NCI-H2171 (cell line): ENCODE measurements at regions not wholly inside any gene's neighbourhood (a gene's known extent, or its start where the extent isn't known, plus 50 kb on each side); places are given as distances from the start of the nearest gene placed in this dataset.
"Not testable (repeated sequence)": the region's sequence is repeated elsewhere in the genome, so short reads cannot be mapped to it uniquely, and the experiment has no call there.

ENCODE experiments used
- DNase-seq: peaks from one replicate; lab custom pipeline; 2025; lab: John Stamatoyannopoulos, UW

DNA sequence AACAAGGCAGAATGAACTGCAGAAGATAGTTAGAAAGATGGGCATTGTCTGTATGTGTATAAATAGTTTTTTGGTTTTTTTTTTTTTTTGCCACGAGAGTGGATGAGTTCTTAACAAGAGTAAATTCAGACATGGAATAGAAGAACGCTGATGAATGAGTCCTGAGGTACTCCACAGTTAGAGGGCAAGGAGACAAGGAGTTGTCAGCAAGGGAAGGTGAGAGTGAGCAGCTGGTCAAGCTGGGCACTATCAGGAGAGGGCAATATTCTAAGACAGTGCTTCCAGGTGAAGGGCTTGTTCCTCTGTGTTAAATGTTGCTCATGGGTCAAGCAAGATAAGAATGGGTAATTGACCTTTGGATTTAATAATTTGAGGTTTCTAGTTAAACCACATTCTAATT lies 138.6 kb upstream of the FAM78B start:
- DNase-seq = no peak

DNA sequence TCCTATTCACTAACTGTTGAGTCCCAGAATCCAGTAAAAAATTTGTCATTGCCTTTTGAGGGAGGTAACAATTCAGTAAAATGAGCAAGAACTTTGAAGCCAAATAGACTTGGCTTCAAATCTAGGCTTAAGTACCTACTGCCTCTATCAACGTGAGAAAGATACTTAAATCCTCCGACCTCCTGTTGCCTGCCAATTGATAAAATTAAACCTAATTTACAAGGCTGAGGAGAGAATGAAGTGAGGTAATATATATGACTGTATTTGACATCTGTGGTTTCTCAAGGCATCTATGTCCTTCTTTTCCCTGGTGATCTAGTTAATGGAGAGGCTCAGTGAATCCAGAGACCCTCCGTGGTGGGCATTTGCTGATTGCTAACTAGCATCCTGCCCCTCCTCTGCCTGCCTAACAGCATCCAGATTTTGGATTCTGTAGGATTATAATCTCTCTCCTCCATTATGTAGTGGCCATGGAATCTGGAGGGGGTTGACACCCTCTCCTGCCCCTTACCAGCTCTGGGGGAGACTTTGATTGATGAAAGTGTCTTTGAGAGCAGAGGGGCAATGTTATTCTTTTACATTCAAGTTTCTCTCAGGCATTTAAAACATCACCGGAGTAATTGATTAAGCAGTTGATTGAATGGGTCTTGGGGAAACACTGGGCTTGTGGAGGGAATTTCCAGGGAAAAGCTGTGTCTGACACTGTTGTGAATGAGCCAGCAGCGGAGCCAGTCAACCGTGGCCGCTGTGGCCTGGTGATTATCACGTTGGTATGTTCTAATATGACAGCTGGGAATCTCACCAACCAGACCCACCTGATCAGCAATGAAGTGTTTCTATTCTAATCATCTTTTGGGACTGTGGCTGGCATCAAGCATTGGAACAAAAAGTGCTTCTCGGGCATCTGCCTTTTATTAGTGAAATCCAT lies 140.7 kb upstream of the FAM78B start:
- DNase-seq = no peak

DNA sequence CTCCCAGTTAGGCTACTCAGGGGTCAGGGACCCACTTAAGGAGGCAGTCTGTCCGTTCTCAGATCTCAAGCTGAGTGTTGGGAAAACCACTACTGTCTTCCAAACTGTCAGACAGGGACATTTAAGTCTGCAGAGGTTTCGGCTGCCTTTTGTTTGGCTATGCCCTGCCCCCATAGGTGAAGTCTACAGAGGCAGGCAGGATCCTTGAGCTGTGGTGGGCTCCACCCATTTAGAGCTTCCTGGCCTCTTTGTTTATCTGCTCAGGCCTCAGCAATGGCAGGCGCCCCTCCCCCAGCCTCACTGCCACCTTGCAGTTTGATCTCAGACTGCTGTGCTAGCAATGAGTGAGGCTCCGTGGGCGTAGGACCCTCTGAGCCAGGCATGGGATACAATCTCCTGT lies 149.5 kb upstream of the FAM78B start:
- not testable (repeated sequence) for DNase-seq

DNA sequence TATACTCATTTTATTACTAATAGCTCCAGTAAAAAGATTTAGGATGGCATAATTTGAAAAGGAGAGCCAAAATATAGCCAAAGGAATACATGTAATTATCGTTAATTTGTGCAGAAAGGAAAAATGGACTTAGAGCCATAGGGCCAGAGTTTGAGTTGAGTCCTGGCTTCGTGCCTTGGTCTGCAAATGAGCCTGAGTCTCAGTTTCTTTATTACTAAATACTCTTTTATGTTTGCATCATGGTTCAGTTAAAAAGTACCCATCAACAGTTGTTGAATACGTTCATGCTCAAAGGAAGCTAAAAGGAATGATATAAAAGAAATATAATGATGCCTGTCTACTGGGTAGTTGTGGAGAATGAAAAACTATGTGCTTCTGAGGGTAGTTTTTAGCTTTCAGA lies 155.7 kb upstream of the FAM78B start:
- DNase-seq = no peak

DNA sequence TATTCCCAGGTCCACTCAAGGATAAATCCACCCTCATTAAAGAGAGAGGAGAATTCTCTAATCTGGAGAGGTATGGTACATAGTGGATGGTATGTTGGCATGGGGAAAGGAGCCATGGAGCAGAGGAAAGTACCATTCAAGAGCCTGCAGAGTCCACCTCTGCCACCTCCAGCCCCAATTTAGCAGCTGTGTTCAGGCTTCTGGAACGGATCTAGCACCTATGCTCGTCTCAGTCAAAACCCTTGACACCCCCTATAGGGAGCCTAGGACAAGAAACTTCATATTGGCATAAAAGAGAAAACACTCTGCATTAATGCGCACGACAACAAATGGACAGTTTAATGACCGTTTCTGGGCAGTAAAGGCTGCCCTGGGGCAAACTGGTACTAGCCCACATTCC lies 161.1 kb upstream of the FAM78B start:
- no peak for DNase-seq

DNA sequence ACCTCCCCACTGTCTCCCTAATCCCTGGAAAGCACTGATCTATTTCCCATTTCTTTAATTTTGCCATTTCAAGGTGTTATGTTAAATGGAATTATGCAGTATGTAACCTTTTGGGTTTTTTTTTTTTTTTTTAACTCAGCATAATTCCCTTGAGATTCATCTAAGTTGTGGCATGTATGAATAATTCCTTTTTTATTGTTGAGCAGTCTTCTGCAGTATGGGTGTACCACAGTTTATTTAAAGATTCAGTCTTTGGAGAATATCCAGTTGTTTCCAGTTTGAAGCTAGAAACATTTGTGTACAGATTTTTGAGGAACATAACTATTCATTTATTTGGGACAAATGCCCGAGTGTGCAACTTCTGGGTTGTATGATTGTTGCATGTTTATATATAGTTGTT lies 162.2 kb upstream of the FAM78B start:
- DNase-seq = no peak

DNA sequence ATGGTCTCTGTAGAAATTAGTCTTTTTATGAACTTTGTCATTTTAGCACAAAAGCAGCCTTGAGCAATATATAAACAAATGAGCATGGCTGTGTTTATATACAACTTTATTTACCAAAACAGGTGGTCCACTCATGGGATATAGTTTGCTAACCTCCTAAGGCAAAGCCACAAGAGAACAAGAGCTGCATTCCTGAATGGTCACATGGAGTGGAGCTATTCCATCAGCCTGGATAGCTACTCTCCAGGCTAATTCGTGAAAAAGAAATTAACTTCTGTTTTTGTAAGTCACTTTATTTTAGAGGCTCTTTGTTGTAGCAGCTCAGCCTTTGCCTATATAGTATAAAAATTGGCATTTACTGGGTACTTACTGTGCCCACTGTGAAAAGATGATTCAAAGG lies 163.3 kb upstream of the FAM78B start:
- DNase-seq = no peak

DNA sequence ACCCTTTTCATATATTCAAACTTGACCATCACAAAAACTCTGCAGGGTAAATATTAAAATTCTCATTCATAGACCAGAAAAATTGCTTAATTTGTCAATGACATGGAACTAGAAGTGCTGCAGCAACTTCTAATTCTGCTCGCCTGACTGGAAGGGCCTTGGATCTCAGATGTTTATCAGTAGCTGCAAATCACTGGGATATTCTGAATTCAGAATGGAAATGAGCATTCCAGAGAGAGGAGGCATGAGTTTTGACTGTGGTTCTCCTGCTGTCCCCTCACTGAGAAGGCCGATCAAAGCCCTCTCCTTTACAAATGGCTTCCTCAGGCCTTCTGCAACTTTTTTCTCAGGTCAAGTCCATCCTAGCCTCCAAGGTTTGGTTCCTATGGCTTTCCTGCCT lies 171.3 kb upstream of the FAM78B start:
- no peak for DNase-seq

DNA sequence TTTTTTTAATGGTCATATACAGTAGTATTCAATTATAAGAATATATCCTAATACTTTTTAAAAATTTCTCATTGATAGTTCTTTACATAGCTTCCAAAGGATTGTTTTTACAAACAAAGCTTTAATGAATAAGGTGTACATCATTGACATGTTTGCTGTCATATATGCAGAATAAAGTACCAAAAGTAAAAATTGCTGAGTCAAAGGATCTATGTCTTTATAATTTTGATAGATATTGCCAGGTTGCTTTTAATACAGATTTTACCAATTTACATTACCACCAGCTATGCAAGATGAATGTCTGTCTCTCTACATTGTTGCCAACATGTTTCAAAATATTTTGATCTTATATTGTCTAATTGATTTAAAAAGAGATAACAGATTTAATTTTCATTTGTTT lies 173.9 kb upstream of the FAM78B start:
- no peak for DNase-seq

DNA sequence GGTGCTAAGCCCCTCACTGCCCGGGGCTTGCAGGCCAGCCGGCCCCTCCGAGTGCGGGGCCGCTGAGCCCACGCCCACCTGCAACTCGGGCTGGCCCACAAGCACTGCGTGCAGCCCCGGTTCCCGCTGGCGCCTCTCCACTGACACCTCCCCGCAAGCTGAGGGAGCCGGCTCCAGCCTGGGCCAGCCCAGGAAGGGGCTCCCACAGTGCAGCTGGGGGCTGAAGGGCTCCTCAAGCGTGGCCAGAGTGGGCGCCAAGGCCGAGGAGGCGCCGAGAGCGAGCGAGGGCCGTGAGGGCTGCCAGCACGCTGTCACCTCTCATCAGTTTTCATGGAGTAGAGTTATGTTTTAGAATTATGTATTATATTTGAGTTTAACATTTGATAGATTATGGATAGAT lies 176.5 kb upstream of the FAM78B start:
- no peak for DNase-seq

DNA sequence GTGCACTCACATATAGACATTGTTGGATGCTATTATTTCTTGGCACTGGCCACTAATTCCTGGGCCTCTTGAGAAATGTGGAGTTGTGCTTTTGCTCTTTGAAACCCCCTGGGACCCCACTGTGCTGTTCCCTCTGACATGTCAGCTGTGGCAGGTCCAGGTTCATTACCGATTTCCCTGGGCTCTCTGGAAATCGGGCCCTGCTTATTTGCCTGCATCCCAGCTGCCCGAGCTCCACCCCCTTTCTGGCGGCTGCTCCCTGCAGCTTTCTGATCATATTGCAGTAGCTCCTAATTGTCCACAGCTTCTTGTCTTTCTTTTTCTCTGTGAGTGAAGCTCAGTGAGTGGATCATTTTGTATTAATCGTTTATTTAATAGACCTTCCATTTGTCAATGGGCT lies 183.7 kb upstream of the FAM78B start:
- no peak for DNase-seq

DNA sequence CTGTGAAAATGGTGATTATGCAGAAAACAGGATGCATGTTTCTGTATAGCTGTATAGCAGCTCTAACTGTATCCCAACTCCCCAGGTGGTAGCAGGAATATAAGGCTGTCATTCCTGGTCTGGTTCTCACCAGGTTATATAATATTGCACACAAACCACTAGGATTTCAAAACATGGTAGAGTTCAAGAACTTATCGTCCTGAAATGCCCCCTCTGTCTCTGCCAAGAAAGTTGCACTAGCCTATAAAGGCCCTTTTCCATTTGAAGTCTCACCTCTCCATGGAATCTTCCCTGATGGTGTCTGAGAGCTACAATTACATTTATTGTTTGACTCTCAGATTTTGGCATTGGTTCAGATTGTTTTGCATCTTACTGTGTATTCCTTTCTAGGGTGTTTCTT lies 184.9 kb upstream of the FAM78B start:
- no peak for DNase-seq

DNA sequence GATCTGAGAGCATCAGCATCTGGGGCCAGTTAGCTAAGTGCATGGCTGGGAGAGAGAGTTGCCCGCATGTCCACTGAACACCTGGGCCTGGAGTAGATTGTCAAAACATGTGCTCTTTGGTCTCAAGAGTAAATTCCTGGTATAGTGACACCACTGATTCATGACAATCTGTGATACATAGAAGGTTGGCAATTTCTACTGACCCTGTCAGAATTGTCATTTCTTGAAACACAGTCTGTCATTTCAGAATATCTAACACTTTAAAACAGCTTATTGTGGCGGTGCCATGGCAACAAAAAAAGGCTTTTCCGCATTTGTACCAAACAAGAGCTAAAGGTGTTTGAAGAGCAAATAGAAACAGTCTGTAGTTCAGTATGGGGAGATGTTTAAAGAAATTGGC lies 186.4 kb upstream of the FAM78B start:
- DNase-seq = no peak

DNA sequence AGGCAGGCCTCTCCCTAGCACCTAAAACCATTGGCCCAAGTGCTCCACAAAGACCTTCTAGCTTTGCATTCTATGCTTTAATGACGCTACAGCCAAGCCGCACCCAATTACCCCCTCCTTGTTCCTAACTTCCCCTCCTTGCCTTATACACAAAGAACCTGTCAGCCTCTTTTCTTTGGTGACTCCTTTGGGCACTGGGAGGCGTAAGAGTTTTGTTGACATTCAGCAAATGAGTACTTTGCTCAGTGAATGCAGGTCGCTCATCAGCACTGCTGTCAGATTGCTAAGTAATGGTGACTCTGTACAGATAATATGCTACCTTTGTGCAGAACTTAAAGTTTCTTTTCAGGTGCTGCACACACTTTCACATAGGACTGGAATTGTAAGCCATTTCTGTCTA lies 187.6 kb upstream of the FAM78B start:
- no peak for DNase-seq

DNA sequence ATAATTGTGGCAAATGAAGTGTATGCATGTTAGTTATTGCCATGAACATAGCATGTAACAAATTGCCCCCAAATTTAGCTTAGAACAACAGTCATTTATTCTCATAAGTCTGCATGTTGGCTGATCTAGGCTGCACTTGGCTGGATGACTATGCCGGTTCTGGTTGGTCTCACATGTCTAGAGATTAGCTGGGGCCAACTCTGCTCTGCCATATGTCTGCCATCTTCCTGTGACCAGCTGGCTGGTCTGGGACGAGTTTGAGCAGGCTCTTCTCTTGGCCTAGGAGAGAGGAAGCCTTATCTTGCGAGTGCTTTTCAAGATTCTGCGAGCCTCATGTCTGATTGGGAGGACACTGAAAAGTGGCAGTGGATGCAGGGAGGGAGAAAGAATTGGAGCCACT lies 198.3 kb upstream of the FAM78B start:
- no peak for DNase-seq

DNA sequence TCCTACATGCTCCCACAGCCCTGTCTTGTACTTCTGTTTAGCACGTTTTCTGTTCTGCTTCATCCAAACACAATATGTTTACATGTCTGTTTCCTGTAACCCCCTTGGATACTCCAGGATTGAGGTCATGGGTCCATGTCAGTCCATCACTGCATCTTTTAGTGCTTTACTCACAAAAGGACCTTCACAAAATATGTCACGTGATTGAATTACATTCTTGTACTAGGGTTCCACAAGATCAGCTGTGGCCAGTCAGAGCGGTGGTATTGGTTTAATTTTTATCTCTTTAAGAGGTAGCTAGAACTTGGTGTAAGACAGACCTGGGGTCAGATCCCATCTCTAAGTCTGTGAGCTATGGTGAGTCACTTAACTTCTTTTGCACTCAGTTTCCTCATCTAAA lies 201.2 kb upstream of the FAM78B start:
- DNase-seq = no peak

DNA sequence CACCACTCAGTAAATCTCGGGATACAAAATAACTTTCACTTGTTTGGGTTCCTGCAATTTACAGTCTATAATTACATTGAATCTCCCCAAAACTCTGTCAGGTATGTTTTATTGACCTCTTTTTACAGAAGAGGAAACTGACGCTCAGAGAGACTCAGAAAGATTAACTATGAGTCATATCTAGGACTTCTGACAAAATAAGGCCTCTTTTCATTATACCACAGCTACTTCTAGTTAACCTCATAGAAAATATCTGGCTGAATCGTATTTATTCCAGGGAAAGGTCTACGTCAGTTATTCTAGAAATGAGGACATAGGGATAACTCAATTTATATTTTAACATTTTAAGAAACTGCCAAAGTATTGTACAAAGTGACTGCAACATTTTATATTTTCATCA lies 211.1 kb upstream of the FAM78B start:
- no peak for DNase-seq

DNA sequence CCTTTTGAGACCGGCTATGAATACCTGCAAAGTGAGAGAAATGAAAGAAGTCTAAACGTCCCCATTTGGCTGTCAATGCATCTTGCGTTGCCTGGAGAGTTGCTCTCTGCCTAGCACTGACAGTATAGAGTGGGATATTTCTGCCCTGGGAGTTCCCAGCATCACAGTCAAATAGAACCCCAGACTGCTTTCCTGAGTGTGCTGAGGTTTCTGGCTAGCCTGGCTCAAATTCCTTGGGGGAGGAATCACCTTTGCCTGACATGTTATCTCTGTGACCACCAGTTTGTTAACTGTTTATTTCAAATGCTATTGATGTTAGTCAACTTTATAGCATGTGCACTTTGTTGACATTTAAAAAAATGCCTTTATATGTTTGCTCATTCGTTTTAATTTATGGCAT lies 212.0 kb upstream of the FAM78B start:
- no peak for DNase-seq

DNA sequence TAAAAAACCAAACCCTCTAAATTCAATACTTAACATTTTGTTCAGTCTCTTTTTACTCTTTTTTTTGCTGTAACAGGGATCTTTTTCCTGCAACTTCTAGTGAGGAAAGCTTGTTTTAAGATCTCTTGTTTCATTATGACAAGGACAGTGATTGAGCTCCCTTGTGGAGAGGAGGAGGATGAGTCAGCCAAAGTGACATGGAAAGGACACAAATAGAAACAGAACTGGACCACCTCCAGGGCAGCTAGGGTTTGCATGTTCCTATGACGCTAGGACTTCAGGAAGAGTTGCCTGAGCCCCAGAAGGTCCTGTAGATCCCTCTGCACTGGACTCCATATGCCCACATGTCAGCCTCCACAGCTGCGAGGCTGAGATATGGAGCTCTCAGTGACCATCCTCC lies 212.6 kb upstream of the FAM78B start:
- DNase-seq = no peak

DNA sequence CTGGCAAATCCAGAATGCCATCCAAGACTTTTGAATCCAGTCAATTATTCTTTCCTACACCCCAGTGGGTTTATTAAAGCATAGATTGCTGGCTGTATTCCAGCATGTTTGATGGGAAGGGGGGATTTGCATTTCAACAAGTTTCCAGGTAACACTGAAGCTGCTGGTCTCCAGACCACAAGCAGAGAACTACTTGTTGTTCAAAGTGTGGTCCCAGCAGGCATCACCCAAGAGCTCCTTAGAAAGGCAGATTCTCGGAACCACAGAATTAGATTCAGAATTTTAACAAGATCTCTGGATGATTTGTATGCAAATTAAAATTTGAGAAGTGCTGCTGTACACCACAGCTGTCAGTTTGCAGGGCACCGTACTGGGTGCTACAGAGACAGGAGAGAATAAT lies 216.3 kb upstream of the FAM78B start:
- DNase-seq = no peak

DNA sequence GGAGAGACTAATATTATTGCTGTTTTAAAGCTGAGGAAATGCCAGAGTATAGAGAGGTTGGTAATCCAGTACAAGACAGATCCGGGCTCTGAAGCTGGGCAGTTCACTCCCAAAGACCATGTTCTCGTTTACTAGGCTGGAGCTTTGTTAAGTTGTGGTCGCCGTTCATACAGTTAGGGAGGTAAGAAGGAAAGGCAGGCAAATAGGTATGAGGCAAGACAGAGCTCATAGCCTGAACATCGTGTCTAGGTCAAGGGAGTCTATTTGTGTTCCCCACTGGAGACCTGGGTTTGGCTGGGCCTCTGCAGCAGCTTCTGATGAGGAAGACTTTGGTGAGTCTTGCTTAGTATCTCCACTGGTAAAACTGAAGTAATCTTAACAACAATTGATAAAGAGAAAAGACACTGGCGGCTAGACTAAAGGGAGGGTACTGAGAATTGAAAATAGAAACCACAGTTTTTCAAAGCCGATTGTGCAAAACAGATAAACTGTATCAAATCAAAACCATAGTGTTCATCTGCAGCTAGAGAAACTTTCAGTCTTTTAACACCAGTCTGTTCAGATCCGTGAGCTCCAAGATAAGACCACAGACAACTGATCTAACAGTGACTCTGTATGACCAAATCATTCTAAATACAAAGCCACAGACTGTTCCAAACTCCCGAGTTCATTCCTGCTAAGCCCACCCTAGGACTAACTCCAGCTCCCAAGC lies 217.0 kb upstream of the FAM78B start:
- no peak for DNase-seq

DNA sequence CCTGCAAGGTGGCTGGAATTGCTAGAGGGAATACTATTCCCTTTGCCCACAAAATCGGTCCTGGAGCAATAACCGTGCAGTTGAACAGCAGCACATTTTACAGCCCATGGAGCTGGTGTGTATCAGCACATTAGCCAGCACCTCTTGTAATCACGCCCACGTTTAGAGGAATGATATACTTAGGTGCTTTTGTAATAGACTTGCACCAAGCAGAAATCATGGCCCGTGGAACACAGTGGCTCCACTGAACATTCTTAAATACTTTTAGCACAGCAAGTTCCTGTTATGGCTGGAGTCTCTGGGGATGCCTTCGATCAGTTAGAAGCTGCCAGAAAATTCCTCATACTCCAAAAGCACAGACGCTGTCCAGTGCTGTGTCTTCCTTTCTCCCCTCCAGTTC lies 218.1 kb upstream of the FAM78B start:
- DNase-seq = no peak

DNA sequence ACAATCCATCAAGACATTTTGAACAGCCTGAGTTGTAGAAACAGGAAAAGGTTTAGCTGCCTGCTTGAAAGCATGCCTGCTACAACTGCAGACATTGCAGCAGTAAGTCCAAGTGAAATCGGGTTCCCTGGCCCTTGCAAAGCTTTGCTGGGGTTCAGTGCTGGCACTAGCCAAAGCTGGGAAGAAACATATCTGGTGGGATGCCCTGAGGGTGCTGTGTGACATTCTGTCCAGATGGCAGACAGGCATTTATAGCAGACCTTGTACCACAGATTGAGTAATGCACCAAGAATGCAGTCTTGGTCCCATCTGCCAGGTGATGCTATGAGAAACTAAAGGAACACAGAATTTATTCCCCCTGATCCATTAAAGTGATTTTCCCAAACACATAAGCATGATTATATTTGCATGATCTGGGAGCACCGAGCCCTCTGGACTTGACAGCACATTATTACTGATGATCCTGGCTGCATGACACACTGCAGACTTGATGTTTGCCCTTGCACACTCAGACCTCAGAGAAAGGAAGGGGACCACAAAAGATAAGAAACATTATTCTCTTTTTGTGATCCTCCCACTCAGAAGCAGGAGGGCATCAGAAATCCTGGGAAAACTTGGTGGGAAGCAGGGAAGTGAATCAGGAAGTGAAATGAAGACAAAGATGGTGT lies 223.7 kb upstream of the FAM78B start:
- DNase-seq = no peak
